GM06990 (cell line): ENCODE measurements at regions not wholly inside any gene's neighbourhood (a gene's known extent, or its start where the extent isn't known, plus 50 kb on each side); places are given as distances from the start of the nearest gene placed in this dataset.

Source experiments
- DNase-seq: peaks from one replicate; pipeline ENCODE4 v3.0.0-alpha.2; 2011; ENCODE audit not compliant: insufficient read length; ENCODE audit errors: extremely low read depth
- H3K27me3 ChIP-seq: replicated peaks from 2 replicates; pipeline ENCODE4 v1.6.0; 2011; ENCODE audit warnings: low read length; ENCODE audit not compliant: control insufficient read depth, insufficient read depth
- H3K36me3 ChIP-seq: 2 replicates; pipeline ENCODE4 v1.5.1; 2011; ENCODE audit warnings: low read length; ENCODE audit not compliant: control insufficient read depth, insufficient read depth
- H3K4me3 ChIP-seq: replicated peaks from 2 replicates; pipeline ENCODE4 v1.5.1; 2011; ENCODE audit warnings: low read depth, mild to moderate bottlenecking, control low read depth, low read length
- TF ChIP-seq, protein P1 (sequence below): IDR thresholded peaks from 2 replicates; pipeline ENCODE4 v1.5.1; 2011; ENCODE audit warnings: low read length, control low read depth, mild to moderate bottlenecking, inconsistent platforms; ENCODE audit not compliant: insufficient read depth, poor library complexity, severe bottlenecking

DNA sequence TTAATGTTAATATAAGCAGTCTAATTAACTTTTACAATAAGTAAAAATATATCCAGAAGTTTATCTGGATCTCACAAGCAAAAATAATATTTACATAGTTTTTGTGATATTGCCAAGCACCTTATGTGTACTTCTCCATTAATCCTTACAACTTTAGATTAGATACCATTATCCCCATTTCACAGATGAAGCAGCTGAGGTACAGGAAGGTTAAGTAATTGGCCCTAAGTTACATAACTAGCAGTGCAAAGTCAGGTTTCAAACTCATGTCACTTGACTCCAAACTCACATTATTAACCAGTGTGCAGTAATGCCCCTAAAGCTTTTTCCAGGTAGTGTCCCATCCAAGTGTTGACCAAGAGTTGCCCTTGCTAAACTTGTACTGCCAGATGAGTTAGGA is 248.6 kb upstream of the STXBP5 start:
- TF ChIP-seq, protein P1, sequence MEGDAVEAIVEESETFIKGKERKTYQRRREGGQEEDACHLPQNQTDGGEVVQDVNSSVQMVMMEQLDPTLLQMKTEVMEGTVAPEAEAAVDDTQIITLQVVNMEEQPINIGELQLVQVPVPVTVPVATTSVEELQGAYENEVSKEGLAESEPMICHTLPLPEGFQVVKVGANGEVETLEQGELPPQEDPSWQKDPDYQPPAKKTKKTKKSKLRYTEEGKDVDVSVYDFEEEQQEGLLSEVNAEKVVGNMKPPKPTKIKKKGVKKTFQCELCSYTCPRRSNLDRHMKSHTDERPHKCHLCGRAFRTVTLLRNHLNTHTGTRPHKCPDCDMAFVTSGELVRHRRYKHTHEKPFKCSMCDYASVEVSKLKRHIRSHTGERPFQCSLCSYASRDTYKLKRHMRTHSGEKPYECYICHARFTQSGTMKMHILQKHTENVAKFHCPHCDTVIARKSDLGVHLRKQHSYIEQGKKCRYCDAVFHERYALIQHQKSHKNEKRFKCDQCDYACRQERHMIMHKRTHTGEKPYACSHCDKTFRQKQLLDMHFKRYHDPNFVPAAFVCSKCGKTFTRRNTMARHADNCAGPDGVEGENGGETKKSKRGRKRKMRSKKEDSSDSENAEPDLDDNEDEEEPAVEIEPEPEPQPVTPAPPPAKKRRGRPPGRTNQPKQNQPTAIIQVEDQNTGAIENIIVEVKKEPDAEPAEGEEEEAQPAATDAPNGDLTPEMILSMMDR: no peak
- no peak for DNase-seq
- H3K36me3 ChIP-seq: no peaks in the 10 kb centered on the region
- H3K27me3 ChIP-seq: no peaks in the 10 kb centered on the region
- H3K4me3 ChIP-seq: no peak overlapping the region

DNA sequence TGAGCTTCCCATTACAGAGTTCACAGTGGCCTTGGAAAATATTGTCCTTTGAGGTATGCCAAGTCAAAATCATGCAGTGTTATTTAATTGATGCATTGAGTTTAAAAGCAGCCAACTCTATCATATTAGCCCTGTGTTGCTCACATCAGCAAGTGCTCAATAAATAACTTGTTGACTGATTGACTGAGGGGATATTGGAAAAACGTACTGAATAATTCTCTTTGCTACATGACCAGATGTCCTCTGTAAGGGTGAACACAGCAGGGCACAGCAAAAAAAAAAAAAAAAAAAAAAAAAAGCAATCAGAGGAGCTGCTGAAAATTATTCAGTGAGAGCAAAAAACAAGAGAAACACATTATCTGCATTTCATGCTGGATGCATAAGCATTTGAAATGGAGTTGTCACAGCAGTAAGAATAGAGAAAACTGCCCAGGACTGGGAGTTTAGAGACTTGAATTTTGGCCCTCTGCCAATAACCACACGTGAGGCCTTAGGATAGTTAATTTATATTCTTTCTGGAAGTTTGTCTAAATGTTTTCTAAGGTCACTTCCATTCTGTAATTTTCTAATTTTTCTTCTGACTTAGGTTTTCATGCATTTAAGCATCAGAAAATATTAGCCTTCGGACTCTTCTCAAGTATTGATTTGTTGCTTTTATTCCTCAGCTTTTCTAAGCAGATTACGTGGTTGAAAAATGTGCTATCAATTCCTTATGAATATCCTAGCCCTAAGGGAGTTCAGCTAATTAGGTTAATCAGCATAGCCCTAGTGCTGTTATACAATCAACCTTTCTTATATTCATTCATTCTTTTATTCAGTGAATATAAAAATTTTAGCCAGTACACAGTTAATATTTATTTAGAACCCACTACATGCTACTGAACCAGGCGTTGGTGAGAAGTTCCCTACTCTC is 246.8 kb upstream of the STXBP5 start:
- H3K4me3 ChIP-seq: no peak overlapping the region
- TF ChIP-seq, protein P1: no peak
- H3K36me3 ChIP-seq: no peaks in the 10 kb centered on the region
- no peak for DNase-seq
- no peaks in the 10 kb centered on the region for H3K27me3 ChIP-seq

DNA sequence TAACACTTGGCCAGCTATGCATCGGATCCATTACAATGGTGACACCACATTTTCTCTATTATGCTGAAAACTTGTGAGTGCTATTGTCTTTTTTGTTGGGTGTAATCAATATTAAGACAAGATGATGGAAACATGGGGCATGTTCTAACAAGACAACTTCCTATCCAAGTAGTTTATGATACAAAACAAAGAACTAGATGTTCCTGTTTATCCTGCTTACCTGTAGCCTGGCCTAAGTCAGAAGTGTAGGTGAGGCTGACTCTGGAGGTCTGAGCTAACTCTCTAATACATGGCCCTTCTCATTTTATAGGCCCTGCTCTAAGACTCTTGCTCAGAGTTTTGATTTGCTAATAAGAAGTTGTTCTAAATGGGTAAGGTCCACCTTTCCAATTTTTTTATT is 242.4 kb upstream of the STXBP5 start:
- Histone ChIP-seq H3K27me3 (no peaks in the 10 kb centered on the region), H3K4me3 (no peak overlapping the region), H3K36me3 (no peaks in the 10 kb centered on the region)
- DNase-seq: no peak
- TF ChIP-seq, protein P1: no peak

DNA sequence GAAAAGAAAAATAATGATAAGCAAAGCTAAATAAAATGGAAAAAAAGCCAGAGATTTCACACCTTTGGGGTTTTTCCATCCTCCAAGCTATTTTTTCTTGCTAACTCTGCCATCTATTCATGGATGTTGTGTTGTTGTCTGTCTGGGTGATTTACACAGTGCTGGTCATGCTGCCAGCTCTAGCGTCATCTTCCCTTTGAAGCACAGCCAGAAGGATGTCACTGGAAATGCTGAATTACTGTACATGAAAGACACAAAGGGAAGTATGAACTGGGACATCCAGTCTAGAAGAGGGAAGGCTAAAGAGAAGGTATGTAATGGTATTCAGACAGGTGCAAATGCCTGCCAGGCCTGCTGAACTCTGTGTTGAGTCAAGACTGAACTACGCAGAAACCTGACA is 241.9 kb upstream of the STXBP5 start:
- Histone ChIP-seq H3K4me3 (no peak overlapping the region), H3K27me3 (no peaks in the 10 kb centered on the region), H3K36me3 (no peaks in the 10 kb centered on the region)
- no peak for DNase-seq
- TF ChIP-seq, protein P1: no peak

DNA sequence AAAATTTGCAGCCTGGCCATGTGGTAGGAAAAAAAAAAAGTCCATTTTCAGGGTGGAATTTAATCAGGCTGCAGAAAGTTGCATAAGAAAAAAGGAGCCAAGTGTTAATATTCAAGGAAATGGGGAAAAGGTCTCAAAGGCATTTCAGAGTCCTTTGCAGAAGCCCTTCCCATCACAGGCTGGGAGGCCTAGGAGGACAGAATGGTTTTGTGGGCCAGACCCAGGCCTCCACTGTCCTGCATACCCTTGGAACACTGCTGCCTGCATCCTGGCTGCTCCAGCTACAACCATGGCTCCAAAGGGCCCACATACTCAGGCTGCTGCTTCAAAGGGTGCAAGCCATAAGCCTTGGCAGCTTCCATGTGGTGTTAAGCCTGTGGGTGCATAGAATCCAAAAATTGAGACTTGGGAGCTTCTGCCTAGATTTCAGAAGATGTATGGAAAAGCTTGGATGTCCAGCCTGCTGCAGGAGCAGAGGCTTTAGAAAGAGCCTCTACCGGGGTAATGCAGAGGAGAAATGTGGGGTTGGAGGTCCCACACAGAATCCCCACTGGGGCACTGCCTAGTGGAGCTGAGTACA is 239.0 kb upstream of the STXBP5 start:
- H3K36me3 ChIP-seq: no peaks in the 10 kb centered on the region
- TF ChIP-seq, protein P1: no peak
- DNase-seq: no peak
- no peaks in the 10 kb centered on the region for H3K27me3 ChIP-seq
- H3K4me3 ChIP-seq: no peak overlapping the region
